Upper lobe of right lung (tissue), 1 donor: ENCODE measurements at regions not wholly inside any gene's neighbourhood (a gene's known extent, or its start where the extent isn't known, plus 50 kb on each side); places are given as distances from the start of the nearest gene placed in this dataset.
"Not testable (repeated sequence)": the region's sequence is repeated elsewhere in the genome, so short reads cannot be mapped to it uniquely, and the experiment has no call there.

ENCODE experiments used
- ATAC-seq: fragments of 200-7000 bp; cut with Tn5 transposase; one replicate; pipeline ENCODE4 v1.9.1; 2020; ENCODE audit warnings: mild to moderate bottlenecking, moderate library complexity
- DNase-seq: peaks from one replicate; pipeline ENCODE4 v3.0.0-alpha.2; 2020
- H3K27ac ChIP-seq: fragments of 200-600 bp; one replicate; pipeline ENCODE4 v1.8.0; 2022
- H3K27me3 ChIP-seq: fragments of 200-600 bp; one replicate; pipeline ENCODE4 v1.8.0; 2022; ENCODE audit warnings: mild to moderate bottlenecking
- H3K36me3 ChIP-seq: fragments of 200-600 bp; one replicate; pipeline ENCODE4 v1.8.0; 2022
- H3K4me1 ChIP-seq: fragments of 200-600 bp; one replicate; pipeline ENCODE4 v1.8.0; 2022
- H3K4me3 ChIP-seq: fragments of 200-600 bp; one replicate; pipeline ENCODE4 v1.8.0; 2022; ENCODE audit warnings: mild to moderate bottlenecking
- H3K9me3 ChIP-seq: fragments of 200-600 bp; one replicate; pipeline ENCODE4 v1.8.0; 2022
- intact Hi-C: fragments of 100-400 bp; cut with DNase I; formaldehyde crosslinking; loops from one replicate; pipeline ENCODE4 v1.11.0; 2022
- TF ChIP-seq, protein P1 (sequence below): fragments of 200-600 bp; IDR thresholded peaks from one replicate; pipeline ENCODE4 v1.8.0; 2022; ENCODE audit warnings: antibody characterized with exemption
- donor health status: DM: no; HTN: yes; CAD: no; lungs with severe emphysema.

DNA sequence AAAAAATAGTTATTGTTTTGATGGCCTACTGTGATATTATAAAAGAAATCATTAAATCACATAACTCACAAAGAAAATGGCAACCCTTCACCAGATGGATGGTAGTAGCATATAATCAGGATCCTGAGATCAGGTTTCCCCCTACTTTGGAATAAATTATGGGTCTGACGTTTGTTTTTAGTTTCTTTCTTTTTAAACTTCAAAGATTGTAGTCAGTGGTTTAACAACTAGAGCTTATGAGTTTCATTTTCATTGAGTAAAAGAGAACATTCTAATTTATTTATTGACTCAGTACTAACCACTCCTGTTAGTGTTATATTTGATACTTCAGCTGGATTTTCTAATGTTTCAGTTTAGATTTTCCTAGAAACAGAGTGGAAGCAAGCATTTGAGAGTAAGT lies 218.0 kb upstream of the PCSK5 start:
- ATAC-seq (no peak), DNase-seq (no peak)
- no peaks in the 10 kb centered on the region for H3K36me3 ChIP-seq
- no peak overlapping the region for H3K4me3 ChIP-seq
- H3K27me3 ChIP-seq: no peaks in the 10 kb centered on the region
- no peak overlapping the region for H3K27ac ChIP-seq
- intact Hi-C loops: no loop called here
- TF ChIP-seq, protein P1, sequence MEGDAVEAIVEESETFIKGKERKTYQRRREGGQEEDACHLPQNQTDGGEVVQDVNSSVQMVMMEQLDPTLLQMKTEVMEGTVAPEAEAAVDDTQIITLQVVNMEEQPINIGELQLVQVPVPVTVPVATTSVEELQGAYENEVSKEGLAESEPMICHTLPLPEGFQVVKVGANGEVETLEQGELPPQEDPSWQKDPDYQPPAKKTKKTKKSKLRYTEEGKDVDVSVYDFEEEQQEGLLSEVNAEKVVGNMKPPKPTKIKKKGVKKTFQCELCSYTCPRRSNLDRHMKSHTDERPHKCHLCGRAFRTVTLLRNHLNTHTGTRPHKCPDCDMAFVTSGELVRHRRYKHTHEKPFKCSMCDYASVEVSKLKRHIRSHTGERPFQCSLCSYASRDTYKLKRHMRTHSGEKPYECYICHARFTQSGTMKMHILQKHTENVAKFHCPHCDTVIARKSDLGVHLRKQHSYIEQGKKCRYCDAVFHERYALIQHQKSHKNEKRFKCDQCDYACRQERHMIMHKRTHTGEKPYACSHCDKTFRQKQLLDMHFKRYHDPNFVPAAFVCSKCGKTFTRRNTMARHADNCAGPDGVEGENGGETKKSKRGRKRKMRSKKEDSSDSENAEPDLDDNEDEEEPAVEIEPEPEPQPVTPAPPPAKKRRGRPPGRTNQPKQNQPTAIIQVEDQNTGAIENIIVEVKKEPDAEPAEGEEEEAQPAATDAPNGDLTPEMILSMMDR: no peak
- H3K4me1 ChIP-seq: no peaks in the 10 kb centered on the region
- H3K9me3 ChIP-seq: no peaks in the 10 kb centered on the region

DNA sequence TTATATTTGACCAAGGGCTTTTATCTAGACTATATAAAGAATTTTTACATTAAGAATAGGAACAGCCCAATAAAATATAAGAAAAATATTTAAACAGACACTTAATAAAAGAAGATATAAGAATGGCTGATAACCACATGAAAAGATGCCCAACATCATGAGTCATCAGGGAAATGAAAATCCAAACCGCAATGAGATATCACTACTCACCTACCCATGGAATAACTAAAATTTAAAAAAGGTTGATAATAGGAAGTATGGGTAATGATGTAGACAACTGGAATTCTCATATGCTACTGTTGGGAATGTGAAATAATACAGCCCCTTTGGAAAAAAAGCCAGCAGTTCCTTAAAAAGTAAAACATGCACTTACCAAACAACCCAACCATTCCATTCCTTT lies 206.9 kb upstream of the PCSK5 start:
- H3K4me1 ChIP-seq: no peaks in the 10 kb centered on the region
- no peaks in the 10 kb centered on the region for H3K27me3 ChIP-seq
- DNase-seq: no peak
- ATAC-seq: no peak
- H3K4me3 ChIP-seq: no peak overlapping the region
- TF ChIP-seq, protein P1: no peak
- no peak overlapping the region for H3K27ac ChIP-seq
- intact Hi-C loops: no loop called here
- no peaks in the 10 kb centered on the region for H3K36me3 ChIP-seq
- H3K9me3 ChIP-seq: no peaks in the 10 kb centered on the region

DNA sequence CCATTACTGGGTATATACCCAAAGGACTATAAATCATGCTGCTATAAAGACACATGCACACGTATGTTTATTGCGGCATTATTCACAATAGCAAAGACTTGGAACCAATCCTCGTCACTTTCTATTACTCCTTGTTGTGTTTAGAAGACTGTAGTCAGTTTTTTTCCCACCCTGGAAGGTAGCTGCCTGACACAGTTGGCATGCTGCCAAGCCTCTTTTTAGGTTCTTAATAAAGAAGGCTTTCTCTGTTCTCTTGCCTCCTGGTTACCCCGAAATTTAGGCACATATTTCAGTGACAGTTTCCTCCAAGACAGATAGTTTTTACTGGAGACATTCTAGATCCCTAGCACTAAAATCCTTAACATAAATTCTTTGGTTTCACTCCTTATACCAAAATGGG lies 205.4 kb upstream of the PCSK5 start:
- DNase-seq (no peak), ATAC-seq (no peak)

DNA sequence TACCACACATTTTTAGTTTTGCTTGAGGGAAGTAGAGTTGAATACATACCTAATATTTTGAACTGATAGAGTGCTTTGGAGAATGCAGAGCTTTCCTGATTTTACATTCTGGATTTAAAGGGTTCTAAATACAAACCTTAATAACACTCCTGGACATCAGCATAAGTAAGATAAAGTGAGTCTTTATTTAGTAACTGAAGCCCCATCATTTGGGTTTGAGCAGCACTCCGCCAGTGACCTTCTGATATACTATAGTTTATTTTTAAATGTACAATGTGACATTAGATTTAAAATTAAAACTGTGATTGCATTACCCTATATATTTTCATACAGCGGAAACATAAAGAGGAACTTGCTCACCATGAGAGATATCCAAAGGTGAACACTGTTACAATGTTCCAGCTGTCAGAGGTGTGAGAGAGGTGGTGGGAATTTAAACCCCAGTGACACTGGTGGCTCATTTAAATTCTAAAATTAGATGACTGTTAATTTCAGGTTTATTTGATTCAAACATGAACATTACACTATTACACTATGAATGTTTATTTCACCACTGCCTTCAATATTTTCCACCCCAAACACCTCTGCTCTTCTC lies 203.0 kb upstream of the PCSK5 start:
- intact Hi-C loops: no loop called here
- no peaks in the 10 kb centered on the region for H3K27me3 ChIP-seq
- H3K27ac ChIP-seq: no peak overlapping the region
- no peak for ATAC-seq
- no peaks in the 10 kb centered on the region for H3K4me1 ChIP-seq
- no peak for DNase-seq
- H3K36me3 ChIP-seq: no peaks in the 10 kb centered on the region
- TF ChIP-seq, protein P1: no peak
- no peak overlapping the region for H3K4me3 ChIP-seq
- H3K9me3 ChIP-seq: no peaks in the 10 kb centered on the region

More for the DNA sequence above, 205.4 kb upstream of the PCSK5 start:
- TF ChIP-seq, protein P1: no peak
- no peaks in the 10 kb centered on the region for H3K9me3 ChIP-seq
- intact Hi-C loops: no loop called here
- no peaks in the 10 kb centered on the region for H3K27me3 ChIP-seq
- no peaks in the 10 kb centered on the region for H3K4me1 ChIP-seq
- H3K36me3 ChIP-seq: no peaks in the 10 kb centered on the region
- no peak overlapping the region for H3K4me3 ChIP-seq
- no peak overlapping the region for H3K27ac ChIP-seq

GRCh38 chr9:75690551-75690950 lies 199.9 kb upstream of the PCSK5 start:
- DNase-seq, H3K36me3 ChIP-seq, H3K9me3 ChIP-seq, H3K4me3 ChIP-seq, intact Hi-C loops, H3K27me3 ChIP-seq, ATAC-seq, H3K27ac ChIP-seq, H3K4me1 ChIP-seq: not testable (repeated sequence)

GRCh38 chr9:75691408-75691807 lies 199.1 kb upstream of the PCSK5 start:
- intact Hi-C loops: no loop called here
- no peaks in the 10 kb centered on the region for H3K36me3 ChIP-seq
- DNase-seq (no peak), ATAC-seq (no peak)
- no peaks in the 10 kb centered on the region for H3K9me3 ChIP-seq
- no peak overlapping the region for H3K27ac ChIP-seq
- TF ChIP-seq, protein P1: no peak
- H3K4me3 ChIP-seq: no peak overlapping the region
- H3K27me3 ChIP-seq: no peaks in the 10 kb centered on the region
- no peaks in the 10 kb centered on the region for H3K4me1 ChIP-seq
